Chondrocyte (in vitro differentiated cells): ENCODE measurements at regions not wholly inside any gene's neighbourhood (a gene's known extent, or its start where the extent isn't known, plus 50 kb on each side); places are given as distances from the start of the nearest gene placed in this dataset.
A peak's percentile ranks its signal among the peaks of the same experiment; 100 is the strongest.

Experiments
- DNase-seq: peaks from one replicate; pipeline ENCODE4 v3.0.0; 2021; ENCODE audit warnings: mixed read lengths, low spot score
- H3K27ac Mint-ChIP-seq: one replicate; pipeline ENCODE4 v1.8.0; 2021; ENCODE audit warnings: mild to moderate bottlenecking, moderate library complexity, mixed read lengths; ENCODE audit not compliant: unreplicated experiment
- H3K27me3 Mint-ChIP-seq: 2 replicates; pipeline ENCODE4 v1.8.0; 2021; ENCODE audit warnings: low read depth, mixed read lengths
- H3K36me3 Mint-ChIP-seq: 2 replicates; pipeline ENCODE4 v1.8.0; 2021; ENCODE audit warnings: low read depth, mixed read lengths
- H3K4me1 Mint-ChIP-seq: 2 replicates; pipeline ENCODE4 v1.8.0; 2021; ENCODE audit warnings: low read depth, mild to moderate bottlenecking, mixed read lengths
- H3K4me3 Mint-ChIP-seq: one replicate; pipeline ENCODE4 v1.8.0; 2021; ENCODE audit warnings: mild to moderate bottlenecking, moderate library complexity, mixed read lengths; ENCODE audit not compliant: unreplicated experiment
- H3K9me3 Mint-ChIP-seq: 2 replicates; pipeline ENCODE4 v1.8.0; 2021; ENCODE audit warnings: low read depth, mixed read lengths
- CTCF ChIP-seq: fragments of 200-600 bp; sonication (generic); IDR thresholded peaks from 2 replicates; pipeline ENCODE4 v1.5.0; 2021; ENCODE audit warnings: antibody characterized with exemption, mild to moderate bottlenecking, moderate library complexity

GRCh38 chr7:137097111-137097510 lies 228.7 kb downstream of the CHRM2 start:
- TF ChIP-seq CTCF = no peak
- no peak overlapping the region for H3K27ac Mint-ChIP-seq
- no peak overlapping the region for H3K4me3 Mint-ChIP-seq
- no peaks in the 10 kb centered on the region for H3K27me3 Mint-ChIP-seq
- DNase-seq = no peak
- peaks cover 16% of the 10 kb centered on the region for H3K9me3 Mint-ChIP-seq
- peaks cover 5% of the 10 kb centered on the region for H3K4me1 Mint-ChIP-seq
- H3K36me3 Mint-ChIP-seq = no peaks in the 10 kb centered on the region

DNA sequence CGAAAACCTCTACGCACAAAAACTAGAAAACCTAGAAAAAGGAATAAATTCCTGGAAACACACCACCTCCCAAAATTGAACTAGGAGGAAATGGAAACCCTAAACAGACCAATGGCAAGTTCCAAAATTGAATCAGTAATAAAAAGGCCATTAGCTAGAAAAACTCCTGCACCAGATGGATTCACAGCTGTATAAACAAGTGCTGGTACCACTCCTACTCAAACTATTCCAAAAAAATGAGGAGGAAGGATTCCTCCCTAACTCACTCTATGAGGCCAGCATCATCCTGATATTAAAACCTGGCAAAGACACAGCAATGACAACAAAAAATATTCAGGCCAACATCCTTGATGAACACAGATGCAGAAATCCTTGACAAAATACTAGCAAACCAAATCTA lies 228.2 kb downstream of the CHRM2 start:
- Mint-ChIP-seq H3K36me3 (no peaks in the 10 kb centered on the region), H3K27ac (no peak overlapping the region), H3K27me3 (no peaks in the 10 kb centered on the region), H3K4me1 (peaks cover 5% of the 10 kb centered on the region), H3K4me3 (no peak overlapping the region), H3K9me3 (peaks cover 16% of the 10 kb centered on the region)
- DNase-seq = no peak
- no peak for TF ChIP-seq CTCF

- H3K4me3 Mint-ChIP-seq = no peak overlapping the region
- no peak for TF ChIP-seq CTCF
- no peak for DNase-seq
- H3K27me3 Mint-ChIP-seq = no peaks in the 10 kb centered on the region
- H3K27ac Mint-ChIP-seq = no peak overlapping the region
- H3K4me1 Mint-ChIP-seq = peaks cover 5% of the 10 kb centered on the region
- no peaks in the 10 kb centered on the region for H3K36me3 Mint-ChIP-seq
- peaks cover 16% of the 10 kb centered on the region for H3K9me3 Mint-ChIP-seq
These were observed 224.7 kb downstream of the CHRM2 start for GRCh38 chr7:137093198-137093597.

DNA sequence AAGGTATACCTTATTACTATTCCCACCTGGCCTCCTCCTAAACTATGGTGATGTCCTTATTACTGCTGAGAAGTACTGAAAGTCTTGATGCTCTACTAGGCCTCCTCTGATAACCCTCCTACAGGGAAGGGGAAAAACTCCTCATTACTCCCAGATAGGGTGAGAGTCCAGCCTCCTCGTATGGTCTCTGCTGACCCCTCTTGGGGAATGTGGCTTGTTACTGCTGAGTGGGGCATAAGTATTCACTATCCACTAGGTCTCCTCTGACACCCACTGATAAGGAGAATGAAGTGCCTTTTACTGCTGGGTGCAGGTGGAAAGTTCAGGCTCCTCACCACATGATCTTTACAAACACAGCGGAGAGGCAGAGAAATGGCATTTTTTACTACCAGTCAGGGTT lies 222.9 kb downstream of the CHRM2 start:
- peak; percentile 72 for TF ChIP-seq CTCF
- H3K4me1 Mint-ChIP-seq = peaks cover under 1% of the 10 kb centered on the region
- no peak for DNase-seq
- H3K36me3 Mint-ChIP-seq = no peaks in the 10 kb centered on the region
- no peaks in the 10 kb centered on the region for H3K27me3 Mint-ChIP-seq
- H3K9me3 Mint-ChIP-seq = peaks cover 13% of the 10 kb centered on the region
- no peak overlapping the region for H3K4me3 Mint-ChIP-seq
- H3K27ac Mint-ChIP-seq = no peak overlapping the region

GRCh38 chr7:137086896-137087295 lies 218.4 kb downstream of the CHRM2 start:
- no peaks in the 10 kb centered on the region for H3K9me3 Mint-ChIP-seq
- no peaks in the 10 kb centered on the region for H3K36me3 Mint-ChIP-seq
- H3K27ac Mint-ChIP-seq = no peak overlapping the region
- no peak for TF ChIP-seq CTCF
- no peak overlapping the region for H3K4me3 Mint-ChIP-seq
- H3K27me3 Mint-ChIP-seq = no peaks in the 10 kb centered on the region
- DNase-seq = no peak
- H3K4me1 Mint-ChIP-seq = peaks cover 6% of the 10 kb centered on the region
